NB4 (cell line): ENCODE measurements at regions not wholly inside any gene's neighbourhood (a gene's known extent, or its start where the extent isn't known, plus 50 kb on each side); places are given as distances from the start of the nearest gene placed in this dataset.

Experiments used
- POLR2A ChIP-seq: IDR thresholded peaks from 2 replicates; pipeline ENCODE4 v1.6.1; 2011; ENCODE audit warnings: mild to moderate bottlenecking; ENCODE audit not compliant: insufficient read length; ENCODE audit errors: extremely low read depth
- TF ChIP-seq, protein P1 (sequence below): IDR thresholded peaks from one replicate; pipeline ENCODE4 v1.5.1; 2012; ENCODE audit warnings: low read depth, low read length

DNA sequence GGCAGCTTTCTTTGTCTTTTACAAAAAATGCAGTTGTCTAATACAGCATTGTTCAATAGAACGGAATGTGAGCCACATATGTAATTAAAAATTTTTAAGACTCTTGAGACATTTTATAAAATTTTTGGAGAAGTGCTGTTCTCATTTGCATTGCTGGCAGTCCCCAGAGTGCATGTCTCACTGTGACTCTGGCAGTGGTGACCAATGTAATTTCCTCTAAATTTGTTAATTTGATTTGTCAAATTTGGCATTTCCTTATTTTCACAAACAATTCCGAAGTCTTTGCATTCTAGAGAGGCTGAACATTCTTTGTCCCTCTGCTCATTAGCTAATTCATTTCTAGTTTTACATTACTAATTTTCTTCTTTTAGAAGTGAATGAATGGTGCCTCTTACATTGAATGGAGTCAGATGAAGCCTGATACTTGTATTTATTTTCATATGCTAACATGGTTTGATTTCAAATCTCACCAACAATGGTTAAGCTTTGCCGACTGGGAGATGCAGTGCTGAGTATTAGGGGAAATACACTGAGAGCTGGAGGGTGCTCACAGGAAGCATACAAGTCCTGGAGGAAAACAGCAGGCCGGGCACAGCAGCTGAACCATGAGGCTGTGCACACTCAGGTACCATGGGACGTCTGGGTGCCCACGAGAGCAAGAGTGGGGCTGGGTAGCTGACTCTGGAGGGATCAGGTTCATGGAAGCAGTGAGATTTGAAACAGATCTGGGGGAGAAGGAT is 68.5 kb upstream of the ARMC2 start:
- TF ChIP-seq POLR2A = no peak
- TF ChIP-seq, protein P1, sequence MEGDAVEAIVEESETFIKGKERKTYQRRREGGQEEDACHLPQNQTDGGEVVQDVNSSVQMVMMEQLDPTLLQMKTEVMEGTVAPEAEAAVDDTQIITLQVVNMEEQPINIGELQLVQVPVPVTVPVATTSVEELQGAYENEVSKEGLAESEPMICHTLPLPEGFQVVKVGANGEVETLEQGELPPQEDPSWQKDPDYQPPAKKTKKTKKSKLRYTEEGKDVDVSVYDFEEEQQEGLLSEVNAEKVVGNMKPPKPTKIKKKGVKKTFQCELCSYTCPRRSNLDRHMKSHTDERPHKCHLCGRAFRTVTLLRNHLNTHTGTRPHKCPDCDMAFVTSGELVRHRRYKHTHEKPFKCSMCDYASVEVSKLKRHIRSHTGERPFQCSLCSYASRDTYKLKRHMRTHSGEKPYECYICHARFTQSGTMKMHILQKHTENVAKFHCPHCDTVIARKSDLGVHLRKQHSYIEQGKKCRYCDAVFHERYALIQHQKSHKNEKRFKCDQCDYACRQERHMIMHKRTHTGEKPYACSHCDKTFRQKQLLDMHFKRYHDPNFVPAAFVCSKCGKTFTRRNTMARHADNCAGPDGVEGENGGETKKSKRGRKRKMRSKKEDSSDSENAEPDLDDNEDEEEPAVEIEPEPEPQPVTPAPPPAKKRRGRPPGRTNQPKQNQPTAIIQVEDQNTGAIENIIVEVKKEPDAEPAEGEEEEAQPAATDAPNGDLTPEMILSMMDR = no peak
